ENCODE measurements at regions not wholly inside any gene's neighbourhood (a gene's known extent, or its start where the extent isn't known, plus 50 kb on each side); places are given as distances from the start of the nearest gene placed in this dataset.

DNA sequence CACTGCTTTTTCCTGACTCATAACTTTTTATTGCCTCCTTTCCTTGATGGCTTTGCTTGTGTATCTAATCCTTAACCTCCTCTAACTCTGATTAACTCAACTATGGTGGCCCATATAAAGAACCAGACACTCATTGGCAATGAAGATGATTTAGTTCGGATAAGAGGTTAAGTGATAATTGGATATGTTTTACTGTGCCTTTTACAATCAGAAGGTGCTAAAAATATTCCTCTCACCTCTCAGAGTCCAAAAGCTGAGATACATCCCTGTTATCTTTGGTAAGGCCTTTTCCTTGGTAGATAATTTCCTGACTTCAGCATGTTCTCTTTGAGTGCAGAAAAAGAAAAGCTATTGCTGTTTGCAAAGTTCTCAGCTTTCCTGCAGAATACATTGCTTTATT, 367.7 kb downstream of the SLC16A7 start:
- DNase-seq (ENCODE audit: low read depth), result no peak
- H3K4me3 ChIP-seq (ENCODE audit: control insufficient read depth, low read depth, low read length), result no peak overlapping the region
- TF ChIP-seq, protein P1, sequence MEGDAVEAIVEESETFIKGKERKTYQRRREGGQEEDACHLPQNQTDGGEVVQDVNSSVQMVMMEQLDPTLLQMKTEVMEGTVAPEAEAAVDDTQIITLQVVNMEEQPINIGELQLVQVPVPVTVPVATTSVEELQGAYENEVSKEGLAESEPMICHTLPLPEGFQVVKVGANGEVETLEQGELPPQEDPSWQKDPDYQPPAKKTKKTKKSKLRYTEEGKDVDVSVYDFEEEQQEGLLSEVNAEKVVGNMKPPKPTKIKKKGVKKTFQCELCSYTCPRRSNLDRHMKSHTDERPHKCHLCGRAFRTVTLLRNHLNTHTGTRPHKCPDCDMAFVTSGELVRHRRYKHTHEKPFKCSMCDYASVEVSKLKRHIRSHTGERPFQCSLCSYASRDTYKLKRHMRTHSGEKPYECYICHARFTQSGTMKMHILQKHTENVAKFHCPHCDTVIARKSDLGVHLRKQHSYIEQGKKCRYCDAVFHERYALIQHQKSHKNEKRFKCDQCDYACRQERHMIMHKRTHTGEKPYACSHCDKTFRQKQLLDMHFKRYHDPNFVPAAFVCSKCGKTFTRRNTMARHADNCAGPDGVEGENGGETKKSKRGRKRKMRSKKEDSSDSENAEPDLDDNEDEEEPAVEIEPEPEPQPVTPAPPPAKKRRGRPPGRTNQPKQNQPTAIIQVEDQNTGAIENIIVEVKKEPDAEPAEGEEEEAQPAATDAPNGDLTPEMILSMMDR (conservative IDR thresholded peaks at IDR 0.05; ENCODE audit: control insufficient read depth, insufficient read depth, low read depth, low read length), result no peak

DNA sequence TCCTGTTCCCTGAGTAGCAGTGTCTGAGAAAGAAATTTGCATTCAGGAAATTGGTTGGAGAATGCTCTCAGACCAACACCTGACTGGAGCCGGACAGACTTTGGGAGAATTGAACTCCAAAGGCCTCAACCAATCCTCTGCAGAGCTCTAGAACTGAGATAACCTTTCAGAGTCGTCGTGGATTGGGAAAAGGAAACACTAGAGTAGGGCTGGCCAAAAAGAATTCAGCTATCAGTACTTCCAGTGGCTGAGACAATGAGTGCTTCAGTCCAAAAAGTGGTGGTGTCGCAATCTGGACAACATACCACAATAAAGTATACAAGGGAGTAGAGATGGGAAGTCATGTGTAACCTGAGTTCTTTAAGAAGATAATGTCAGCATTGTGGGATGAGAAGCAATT, 377.1 kb downstream of the SLC16A7 start:
- peak; percentile 77 for DNase-seq (ENCODE audit: low read depth)
- TF ChIP-seq, protein P1 (conservative IDR thresholded peaks at IDR 0.05; ENCODE audit: control insufficient read depth, insufficient read depth, low read depth, low read length), result no peak
- no peak overlapping the region for H3K4me3 ChIP-seq (ENCODE audit: control insufficient read depth, low read depth, low read length)

DNA sequence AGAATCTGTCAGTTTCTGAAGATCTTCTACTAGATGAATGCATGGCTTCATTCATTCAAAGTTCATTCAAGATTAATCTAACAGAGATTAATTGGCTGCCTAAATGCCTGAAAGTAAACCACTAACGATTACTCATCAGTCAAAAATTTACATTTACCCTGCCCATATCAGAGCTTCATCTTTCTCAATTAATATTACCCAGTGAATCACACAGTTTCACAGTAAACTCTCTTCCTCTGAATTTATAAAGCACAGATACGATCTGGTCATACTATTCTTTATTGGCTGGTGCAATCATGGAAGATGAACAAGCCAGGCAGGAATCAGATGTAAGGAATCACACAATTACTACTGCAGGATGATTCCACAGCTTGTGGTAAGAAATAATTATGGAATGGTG, 377.7 kb downstream of the SLC16A7 start:
- H3K4me3 ChIP-seq (ENCODE audit: control insufficient read depth, low read depth, low read length), result no peak overlapping the region
- DNase-seq (ENCODE audit: low read depth), result peak; percentile 62
- TF ChIP-seq, protein P1 (conservative IDR thresholded peaks at IDR 0.05; ENCODE audit: control insufficient read depth, insufficient read depth, low read depth, low read length), result no peak

DNA sequence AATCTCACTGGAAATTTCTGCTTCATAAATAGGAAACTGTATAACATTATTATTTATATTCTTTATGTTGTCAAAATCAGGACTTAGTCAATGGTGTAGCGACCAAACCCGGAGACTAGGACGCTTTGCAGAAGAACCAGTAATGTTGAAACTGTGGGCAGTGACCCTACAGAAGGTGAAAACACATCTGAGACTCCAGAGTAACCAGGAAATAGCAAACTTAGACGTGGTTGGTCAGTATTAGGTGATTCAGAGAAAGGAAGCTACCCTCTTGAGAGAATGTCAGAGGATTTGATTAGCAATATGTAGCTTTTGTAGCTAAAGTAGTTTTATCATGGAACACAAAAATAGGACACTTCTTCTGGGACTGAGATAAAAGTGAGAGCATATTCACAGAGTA, 381.9 kb downstream of the SLC16A7 start:
- TF ChIP-seq, protein P1 (conservative IDR thresholded peaks at IDR 0.05; ENCODE audit: control insufficient read depth, insufficient read depth, low read depth, low read length), result no peak
- no peak overlapping the region for H3K4me3 ChIP-seq (ENCODE audit: control insufficient read depth, low read depth, low read length)
- DNase-seq (ENCODE audit: low read depth), result no peak

DNA sequence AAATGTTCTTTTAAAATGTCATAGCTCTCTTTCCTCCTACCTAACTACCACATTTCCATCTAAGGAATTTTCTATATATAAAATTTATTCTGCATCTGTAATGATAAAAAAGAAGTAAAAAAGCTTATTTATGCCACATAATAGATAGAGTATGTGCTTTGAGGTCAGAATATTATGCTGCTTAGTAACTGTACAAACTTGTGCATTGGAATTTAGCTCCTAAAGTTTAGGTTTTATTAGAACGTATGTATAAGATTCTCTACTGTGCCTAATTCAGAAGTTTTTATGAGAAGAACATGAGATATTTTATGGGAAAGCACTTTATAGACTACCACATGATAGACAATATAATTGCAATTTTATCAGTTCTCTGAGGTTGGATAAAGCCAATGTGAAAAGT, 384.6 kb downstream of the SLC16A7 start:
- TF ChIP-seq, protein P1 (conservative IDR thresholded peaks at IDR 0.05; ENCODE audit: control insufficient read depth, insufficient read depth, low read depth, low read length), result no peak
- no peak overlapping the region for H3K4me3 ChIP-seq (ENCODE audit: control insufficient read depth, low read depth, low read length)
- DNase-seq (ENCODE audit: low read depth), result peak; percentile 1

DNA sequence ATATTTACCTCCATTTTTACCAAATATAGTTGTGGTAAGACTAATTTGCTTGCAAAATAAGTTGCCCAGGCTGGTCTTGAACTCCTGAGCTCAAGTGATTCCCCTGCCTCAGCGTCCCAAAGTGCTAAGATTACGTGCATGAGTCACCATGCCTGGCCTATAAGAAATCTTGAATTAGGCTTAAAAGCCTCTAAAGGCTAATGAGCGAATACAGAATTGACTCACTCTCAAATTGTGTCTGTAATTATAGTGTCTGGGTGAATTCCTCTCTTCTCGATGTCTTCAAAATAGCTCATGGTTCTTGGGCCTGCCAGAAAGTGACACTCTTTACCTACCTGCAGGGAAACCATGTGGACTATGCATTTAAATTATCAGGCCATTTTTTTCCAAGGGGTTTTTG, 403.5 kb downstream of the SLC16A7 start:
- no peak overlapping the region for H3K4me3 ChIP-seq (ENCODE audit: control insufficient read depth, low read depth, low read length)
- TF ChIP-seq, protein P1 (conservative IDR thresholded peaks at IDR 0.05; ENCODE audit: control insufficient read depth, insufficient read depth, low read depth, low read length), result no peak
- no peak for DNase-seq (ENCODE audit: low read depth)

DNA sequence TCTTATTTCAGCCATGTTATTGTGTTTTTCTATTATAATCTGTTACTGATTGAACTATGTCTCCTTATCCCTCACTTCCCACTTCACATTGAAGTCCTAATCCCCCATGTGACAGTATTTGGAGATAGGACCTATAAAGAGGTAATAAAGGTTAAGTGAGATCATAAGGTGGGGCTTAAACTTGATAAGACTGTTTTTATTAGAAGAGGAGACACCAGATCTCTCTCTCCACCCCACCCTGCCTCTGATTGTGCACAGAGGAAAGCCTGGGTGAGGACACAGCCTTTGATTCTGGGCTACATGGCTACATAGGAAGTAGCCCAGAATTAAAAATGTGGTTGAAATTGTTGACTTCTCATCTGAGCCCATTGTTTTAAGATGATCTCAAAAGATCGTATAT, 414.7 kb downstream of the SLC16A7 start:
- TF ChIP-seq, protein P1 (conservative IDR thresholded peaks at IDR 0.05; ENCODE audit: control insufficient read depth, insufficient read depth, low read depth, low read length), result no peak
- H3K4me3 ChIP-seq (ENCODE audit: control insufficient read depth, low read depth, low read length), result no peak overlapping the region
- DNase-seq (ENCODE audit: low read depth), result no peak

Data from fibroblast of mammary gland (primary cell).